NCI-H1417 (cell line): ENCODE measurements at regions not wholly inside any gene's neighbourhood (a gene's known extent, or its start where the extent isn't known, plus 50 kb on each side); places are given as distances from the start of the nearest gene placed in this dataset.
"Not testable (repeated sequence)": the region's sequence is repeated elsewhere in the genome, so short reads cannot be mapped to it uniquely, and the experiment has no call there.

Source experiments
- DNase-seq, 3 experiments: peaks; one replicate each; lab custom pipeline; 2025; lab: John Stamatoyannopoulos, UW

DNA sequence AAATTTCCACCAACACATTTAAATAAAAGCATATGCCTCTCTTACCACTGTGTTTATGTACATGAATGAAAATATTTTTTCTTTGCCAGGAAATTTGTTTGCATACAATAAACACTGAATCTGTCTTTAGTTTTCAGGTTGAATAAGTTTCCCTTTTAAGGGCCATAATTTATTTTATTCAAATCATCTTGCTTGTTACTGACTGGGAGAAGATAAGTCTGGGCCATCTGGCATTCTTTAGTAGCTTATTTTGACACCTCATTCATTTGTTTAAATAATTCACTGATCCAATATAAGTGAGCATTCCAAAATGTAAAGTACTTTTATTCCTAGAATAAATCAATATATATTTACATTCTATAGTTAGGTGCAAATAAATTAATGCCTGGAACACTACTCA is 1001.3 kb downstream of the PLOD2 start:
- DNase-seq = no peak

DNA sequence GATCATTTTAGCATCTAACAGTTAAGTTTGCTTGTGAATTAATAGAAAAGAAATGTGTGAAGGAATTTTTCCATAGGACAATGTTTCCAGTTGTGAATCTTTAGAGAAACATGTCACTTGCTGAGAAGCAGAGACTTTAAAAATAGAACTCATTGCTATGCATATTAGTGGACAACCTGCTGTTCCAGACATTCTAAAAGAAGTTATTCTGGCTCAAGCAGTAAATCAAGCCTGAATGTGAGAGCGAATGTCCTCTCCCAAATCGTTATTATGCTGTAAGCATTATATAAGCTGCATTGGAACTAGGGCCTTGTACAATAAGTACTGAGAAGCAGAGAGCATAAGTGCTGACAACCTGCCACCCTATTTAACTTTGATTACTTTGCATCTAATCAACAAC is 990.9 kb downstream of the PLOD2 start:
- no peak for DNase-seq

DNA sequence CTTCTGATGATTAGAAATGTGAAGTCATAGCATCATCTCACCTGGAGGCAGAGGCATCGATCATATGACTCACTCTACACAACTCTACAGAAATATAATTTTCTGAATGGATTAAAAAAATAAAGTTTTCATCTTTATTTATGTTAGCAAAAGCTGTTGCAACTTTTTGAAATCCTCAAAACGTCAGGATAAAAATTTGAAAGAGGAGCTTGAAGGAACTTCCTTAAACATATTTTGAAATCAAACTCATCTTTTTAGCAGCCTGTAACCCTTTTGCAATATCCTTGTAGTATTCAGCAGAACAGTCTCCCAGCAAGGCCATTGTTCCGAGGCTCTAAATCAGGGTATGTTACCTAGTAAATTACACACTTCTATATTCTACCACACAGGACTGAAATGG is 985.4 kb downstream of the PLOD2 start:
- no peak for DNase-seq

DNA sequence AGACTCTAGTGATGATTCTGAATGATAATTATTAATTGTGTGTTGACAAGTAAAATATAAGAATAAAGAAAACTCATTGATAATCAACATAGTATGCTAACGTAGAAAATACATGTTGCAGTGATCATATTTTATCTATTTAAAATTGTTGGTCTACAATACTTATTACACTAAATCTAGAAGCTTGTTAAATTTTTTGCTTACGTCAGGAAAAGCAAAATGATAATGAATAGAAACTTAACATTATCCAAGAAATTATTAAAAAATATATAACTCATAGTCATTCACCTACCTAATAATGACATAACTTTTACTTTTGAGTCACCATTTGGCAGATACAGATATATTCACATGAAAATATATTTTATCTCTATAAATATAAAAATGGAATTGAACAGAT is 984.1 kb downstream of the PLOD2 start:
- DNase-seq = no peak

DNA sequence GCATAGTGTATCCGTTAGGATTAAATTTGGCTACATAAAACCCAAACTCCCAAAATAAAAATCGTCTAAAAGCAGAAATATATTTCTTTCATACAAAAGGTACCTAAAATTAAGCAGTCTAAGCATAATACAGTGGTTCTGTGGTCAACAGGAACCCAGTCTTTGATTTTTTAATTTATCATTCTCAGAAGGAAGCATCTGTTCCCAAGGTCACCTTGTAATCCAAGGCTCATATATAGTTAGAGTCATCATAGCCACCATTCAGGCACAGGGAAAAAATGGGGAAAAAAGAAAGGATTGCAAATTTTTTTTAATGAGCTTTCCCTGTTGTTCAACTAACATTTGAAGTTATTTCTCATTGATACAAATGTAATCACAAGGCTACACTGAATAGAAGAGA is 983.2 kb downstream of the PLOD2 start:
- no peak for DNase-seq

DNA sequence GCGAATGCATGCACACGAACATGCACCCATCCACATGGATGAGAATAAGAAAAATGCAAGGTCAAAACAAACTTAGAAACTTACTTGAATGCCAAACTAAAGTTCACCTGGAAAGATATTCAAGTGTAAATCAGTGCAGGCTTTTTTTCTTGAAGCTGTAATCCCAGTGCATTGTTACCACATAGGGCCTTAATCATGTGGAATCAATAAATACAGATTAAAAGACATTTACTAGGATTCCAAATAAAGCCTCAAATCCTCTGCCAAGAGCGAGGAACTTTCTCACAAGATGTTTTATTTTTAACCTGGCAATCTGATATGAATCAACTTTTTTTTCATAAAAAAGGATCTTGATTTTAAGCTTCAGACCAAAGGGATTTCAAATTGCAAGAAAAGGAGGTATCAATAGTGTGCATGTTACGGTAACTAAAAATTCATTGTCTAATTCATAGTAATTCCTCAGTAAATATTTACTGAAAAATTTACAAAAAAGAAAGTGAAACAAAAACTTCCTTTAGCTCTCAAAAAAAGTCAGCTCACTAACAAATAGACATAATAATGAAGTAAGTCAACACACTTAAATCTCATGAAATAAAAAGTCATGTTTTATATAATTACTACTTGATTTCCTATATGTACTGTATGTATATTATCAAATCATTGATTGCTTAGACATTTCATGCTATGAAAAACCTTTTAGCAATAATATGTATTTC is 978.6 kb downstream of the PLOD2 start:
- DNase-seq = no peak

DNA sequence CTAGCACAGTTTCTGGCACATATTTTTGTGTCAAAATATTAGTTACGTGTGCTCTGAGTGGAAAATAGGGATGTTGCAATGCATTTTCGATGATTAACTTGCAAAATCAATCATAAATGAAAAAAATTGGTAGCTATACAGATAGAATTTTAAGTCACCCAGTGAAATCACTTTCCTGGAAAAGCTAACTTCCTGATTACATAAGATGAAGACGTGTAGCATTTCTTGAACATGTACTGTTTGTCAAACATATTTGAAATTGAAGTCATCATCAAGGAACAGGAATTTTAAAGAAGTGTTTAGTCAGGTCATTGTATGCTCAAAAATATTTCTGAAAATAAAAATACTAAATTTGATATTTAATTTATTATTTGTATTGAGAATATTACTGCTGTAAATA is 977.7 kb downstream of the PLOD2 start:
- DNase-seq = no peak

DNA sequence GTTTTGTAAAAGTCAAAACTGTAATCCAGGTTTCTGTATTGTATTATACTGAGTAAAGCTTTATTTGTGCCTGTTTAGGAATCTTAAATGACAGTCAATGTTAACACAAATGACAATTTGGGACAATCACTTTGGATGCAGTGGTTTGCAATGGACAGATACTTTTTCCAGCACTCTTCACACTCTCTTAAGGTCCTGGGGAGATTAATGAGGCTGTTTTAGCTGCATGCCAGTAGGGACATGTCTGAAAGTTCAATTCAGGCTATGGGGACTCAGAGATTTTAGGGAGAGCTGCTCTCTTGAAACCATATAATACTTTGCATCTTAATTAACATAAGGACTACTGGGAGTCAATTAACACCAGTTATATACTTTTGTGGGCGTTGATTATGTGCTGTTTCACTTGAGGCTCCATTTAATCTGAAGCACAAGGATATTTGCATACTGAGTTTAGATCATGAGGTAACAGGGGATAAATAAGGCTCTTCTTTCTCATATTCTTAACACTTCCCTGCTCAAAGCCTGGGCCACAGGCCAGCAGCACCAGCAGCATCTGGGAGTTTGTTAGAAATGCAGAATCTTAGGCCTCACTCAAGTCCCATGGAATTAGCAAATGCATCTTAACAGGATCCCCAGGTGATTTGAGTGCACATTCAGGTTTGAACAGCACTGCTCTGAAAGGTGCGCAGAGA is 972.8 kb downstream of the PLOD2 start:
- DNase-seq = no peak

DNA sequence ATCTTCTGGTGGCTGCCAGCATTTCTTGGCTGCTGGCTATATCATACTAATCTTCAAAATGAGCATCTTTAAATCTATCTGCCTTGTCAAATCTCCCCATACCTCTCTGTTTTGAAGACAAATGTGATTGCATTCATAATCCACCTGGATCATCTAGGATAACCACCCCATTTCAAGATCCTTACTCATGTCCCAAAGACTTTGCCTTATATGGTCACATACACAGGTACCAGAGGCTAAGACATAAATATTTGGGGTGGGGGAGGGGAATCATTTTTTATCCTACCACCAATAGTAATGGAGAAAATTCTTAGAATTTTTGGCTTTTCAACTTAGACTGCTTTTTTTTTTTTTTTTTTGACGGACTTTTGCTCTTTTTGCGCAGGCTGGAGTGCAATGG is 970.8 kb downstream of the PLOD2 start:
- DNase-seq = no peak

DNA sequence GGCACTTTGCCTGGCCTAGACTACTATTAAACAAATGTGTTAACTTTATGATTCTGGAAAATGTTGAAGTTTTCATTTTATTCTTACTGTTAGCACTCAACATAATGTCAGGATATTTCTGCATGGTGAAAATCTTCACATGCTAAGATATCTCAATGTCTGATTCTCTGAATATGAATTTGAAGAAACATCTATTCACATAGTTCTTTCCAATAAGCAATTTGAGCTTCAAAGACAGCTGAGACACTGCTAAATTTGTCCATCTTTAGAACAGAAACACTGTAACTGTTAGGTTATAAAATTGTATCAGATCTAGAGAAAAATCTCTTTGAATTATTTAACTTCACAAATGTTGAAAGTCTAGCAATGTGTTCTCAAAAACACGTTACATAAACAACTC is 970.2 kb downstream of the PLOD2 start:
- no peak for DNase-seq

DNA sequence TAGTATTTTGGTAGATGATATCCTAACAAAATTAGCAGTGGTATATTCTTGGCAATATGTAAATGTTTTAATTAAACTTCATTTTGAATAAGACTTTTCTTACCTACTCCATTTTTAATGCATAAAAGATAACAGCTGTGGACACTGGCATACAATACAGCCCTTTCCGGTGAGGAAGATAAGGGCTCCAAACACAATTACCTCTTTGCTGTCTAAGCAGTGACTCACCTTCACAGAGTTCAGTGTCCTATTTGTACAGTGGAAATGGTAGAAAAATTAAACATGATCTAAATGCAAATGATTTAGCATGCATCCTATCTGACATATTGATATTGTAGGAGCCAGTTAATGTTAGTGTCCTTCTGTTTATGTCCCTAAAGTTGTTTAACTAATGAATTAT is 969.4 kb downstream of the PLOD2 start:
- DNase-seq = peak in 1 of 3 experiments; percentile 13

DNA sequence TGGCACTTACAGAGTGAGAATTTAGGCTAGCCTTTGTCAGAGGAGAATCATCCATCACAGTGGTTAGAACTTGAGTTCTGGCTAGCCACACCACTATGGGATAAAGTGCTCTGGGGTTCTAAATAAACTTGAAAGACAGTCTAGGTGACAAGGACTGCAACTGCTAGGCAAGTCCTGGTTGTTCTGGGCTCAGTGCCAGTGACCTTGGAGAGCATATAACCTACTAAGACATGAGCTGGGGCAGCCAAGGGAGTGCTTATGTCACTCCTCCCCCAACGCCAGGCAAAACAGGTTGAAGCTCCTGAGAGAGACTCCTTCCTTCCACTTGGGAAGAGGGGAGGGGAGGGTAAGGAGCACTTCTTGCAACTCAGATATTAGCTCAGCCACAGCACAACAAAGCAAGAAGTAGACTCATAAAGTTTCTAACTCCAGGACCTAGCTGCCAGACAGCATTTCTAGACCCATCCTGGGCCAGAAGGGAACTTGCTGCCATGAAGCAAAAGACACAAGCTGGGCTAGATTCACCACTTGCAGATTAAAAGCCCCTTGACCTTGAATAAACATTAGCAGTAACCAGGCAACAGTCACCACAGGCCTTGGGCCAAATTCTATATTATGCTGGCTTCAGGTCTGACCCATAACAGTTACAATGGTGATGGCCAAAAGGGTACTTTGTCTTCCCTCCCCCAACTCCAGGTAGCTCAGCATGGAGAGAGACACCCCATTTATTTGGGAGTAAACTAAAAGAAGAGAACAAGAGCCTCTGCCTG is 963.7 kb downstream of the PLOD2 start:
- DNase-seq = peak in 2 of 3 experiments; percentile 19 to 31

DNA sequence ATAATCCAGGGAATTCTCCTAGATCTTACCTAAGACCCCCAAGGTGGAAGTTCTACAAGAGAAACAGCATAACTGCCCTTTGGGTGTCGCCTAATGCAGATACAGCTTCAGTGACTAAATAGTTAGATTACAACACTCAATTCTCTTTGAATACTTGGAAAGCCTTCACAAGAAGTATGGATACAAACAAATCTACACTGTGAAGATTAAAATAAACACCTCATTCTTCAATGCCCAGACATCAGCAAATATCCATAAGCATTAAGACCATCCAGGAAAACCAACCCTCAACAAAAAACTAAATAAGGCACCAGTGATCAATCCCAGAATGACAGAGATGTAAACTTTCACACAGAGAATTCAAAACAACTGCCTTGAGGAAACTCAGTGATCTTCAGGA is 963.2 kb downstream of the PLOD2 start:
- DNase-seq = no peak

DNA sequence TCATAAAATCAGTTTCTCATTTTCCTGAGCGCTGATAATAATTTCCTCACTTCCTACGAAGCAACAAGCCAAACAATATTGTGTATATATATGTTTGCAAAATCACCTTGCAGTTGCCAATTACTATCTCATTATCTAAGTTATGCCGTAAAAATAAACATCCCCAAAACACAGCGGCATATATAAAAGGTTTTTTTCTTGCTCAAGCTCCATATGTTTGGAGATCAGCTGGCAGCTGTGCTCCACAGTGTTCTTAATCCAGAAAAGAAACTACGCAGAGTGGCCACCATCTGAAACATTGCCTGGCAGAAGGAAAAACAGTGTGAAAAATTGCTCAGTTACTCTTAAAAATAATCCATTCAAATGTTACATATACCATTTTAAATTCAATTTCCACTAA is 951.4 kb downstream of the PLOD2 start:
- DNase-seq = no peak

DNA sequence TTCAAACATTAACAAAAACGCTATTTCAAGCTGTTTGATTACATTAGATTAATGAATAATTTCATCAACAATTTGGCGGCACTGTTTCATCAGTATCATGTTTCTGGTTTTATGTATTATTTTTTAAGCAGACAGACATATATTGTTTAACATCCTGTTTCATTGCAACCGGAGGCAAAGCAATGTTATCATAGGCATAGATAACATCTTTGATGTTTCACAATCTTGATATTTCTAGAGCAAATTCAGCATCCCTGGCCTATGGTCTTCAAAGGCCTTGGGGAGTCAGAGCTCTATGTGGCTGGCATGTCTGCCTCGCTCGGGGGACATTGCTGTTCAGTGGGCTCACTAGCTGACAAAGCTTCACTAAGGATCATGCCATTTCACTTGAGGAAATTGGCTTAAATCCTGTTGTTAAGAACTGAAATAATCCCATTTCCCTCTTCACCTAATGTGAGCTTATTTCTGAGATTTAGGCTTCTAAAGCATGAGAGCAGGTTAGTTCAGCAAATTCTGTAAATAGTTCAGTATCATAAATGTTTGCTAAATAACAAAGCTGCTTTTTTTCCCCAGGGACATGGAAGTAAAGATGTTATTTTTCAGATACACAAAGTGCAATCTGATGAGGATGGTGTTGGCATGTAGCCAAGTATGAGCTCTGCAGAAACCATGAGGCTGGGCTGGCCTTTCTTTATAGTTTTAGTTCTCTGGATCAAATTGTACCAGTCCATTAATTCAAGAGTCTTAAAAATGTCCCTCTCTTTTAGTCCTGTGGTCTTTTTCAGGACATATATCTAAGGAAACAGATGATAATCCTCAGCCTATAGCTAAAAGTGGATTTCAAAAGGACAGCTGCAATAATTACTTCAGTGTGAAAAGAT is 941.4 kb downstream of the PLOD2 start:
- DNase-seq = peak in 1 of 3 experiments; percentile 47

DNA sequence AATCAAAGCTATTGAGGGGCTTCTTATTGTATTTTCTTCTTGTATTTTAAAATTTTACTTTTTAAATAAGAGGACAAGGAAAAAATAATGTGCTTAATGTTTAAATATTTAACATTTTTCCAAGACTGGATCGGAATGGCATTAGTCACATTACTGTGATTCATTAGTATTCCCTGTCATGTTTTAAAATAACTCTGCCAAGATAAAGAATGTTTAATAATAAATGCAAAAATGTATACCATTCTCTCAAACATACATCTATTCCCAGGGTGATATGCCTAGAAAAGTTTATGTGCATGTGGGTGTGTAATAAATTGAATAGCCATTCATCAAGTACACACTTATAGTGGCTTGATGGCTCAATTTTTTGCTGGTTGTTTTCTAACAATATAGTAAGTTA is 936.1 kb downstream of the PLOD2 start:
- DNase-seq = no peak

DNA sequence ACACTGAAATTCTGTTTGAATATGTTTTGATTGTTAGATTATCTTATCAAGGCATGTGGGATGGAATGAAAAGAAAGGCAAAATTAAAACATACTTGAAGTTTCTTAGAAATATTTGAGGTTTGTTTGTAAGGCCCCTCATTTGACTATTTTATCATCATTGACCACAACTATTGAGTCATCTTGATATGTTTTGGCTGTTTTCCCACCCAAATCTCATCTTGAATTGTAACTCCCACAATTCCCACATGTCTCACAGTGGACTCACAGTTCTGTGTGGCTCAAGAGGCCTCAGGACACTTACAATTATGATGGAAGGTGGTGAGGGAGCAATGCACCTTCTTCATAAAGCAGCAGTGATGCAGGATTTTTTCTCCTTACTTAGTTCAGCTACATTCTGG is 917.1 kb downstream of the PLOD2 start:
- DNase-seq = no peak

DNA sequence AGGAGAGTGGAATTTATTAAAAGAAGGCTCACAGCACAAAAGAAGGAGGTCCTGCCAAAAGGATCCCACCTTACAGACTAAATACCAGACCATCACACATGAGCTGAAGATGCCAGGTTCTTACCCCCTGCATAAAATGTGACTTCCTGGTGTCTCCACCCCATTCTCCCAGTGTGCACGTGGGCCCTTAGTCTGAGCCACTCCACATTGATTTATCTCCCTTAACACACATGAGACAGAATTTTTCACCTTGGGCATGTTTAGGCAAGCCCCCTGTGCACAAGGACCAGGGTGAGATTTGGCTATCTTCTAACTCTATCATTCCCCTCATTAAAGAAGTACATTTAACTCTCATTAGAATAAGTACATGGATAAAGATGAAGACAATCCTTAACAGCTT is 916.7 kb downstream of the PLOD2 start:
- DNase-seq = no peak

DNA sequence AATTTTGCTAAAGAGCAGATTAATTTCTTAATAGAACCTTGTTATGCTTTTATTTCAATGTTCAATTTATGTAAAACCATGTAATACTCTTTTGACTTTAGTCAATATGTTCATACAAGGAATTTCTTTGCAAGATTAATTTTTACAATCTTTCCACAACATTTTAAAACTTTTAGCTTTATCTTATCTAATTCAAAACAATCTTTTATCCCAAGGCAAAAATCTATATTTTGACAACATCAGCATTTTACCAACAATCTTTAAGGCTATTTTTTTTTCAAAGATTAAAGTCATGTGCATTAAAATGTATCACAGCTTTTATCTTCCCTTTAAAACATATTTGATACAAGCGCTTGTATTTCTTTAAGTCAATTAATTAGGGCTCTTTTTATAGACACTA is 914.7 kb downstream of the PLOD2 start:
- DNase-seq = no peak

DNA sequence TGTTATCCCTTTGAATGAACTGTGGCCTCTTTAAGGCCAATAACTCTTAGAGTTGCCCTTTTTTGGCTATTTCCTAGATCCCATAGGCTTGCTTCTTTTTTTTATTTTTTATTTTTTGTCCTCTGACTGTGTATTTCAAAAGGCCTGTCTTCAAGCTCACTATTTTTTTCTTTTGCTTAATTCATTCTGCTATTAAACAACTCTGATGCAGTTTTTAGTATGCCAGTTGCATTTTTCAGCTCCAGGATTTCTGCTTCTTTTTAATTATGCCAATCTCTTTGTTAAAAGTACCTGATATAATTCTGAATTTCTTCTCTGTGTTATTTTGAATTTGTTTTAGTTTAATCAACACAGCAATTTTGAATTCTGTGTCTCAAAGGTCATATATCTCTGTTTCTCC is 912.1 kb downstream of the PLOD2 start:
- no peak for DNase-seq

DNA sequence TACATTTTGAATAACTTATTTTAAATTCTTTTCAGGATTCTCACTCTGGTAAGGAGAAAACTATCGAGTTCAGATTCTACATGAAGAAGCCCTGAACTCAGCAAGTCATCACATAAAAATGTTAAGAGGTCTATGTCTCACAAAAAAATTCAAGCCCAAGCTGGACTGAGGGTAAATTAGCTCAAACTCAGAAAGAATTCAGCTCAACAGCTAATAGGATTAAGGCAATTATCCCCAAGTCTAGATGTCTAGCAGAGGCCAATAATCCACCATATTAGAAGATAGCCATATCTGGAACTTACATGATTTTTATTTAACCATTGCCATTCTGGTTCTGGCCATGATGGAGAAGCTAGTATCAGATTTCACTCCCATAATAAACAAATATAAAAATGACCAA is 909.7 kb downstream of the PLOD2 start:
- no peak for DNase-seq

DNA sequence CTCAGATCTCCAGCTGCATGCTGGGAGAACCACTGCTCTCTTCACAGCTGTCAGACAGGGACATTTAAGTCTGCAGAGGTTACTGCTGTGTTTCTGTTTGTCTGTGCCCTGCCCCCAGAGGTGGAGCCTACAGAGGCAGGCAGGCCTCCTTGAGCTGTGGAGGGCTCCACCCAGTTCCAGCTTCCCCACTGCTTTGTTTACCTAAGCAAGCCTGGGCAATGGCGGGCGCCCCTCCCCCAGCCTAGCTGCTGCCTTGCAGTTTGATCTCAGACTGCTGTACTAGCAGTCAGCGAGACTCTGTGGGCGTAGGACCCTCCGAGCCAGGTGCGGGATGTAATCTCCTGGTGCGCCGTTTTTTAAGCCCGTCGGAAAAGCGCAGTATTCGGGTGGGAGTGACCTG is 903.0 kb downstream of the PLOD2 start:
- DNase-seq = not testable (repeated sequence)
